NCI-H460 (cell line): ENCODE measurements at regions not wholly inside any gene's neighbourhood (a gene's known extent, or its start where the extent isn't known, plus 50 kb on each side); places are given as distances from the start of the nearest gene placed in this dataset.
A peak's percentile ranks its signal among the peaks of the same experiment; 100 is the strongest.

Experiments
- DNase-seq: peaks from one replicate; pipeline ENCODE4 v3.0.0-alpha.2; 2016; ENCODE audit warnings: low read depth; ENCODE audit errors: extremely low read depth
- small RNA-seq, 2 experiments: library from RNA; depleted of rRNA; stranded (forward); fragments of <200 nt; gene quantifications; one replicate each; pipeline ENCODE3, GENCODE V24; 2014

DNA sequence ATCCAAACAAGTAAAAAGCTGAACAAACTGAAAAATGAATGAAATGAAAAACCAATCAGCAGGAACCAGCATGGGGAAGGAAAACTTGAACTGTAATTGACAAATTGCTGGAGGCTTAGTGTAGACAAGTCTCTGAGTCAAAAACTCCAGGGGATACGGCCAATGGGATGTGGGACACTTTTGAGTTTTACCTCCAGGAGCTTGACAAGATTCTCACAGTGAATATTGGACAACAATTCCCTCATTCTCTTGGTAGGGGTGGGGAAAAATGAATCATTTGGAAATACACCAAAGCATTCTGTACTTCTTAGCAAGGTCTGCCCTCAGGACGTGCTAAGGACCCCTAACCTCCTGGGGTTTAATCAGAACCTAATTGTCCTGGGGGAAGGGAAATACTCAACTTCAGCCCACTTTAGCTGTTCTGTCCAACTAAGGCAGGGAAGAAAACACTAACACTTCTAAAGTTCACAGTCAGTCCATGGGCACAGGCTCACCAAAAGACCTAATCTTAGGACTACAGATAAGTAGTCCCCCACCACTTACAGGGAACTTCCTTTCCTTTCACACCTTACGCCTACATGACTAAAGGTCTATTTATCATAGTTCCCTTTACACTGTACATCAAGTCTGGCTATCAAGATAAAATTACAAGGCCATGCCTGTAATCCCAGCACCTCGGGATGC is 60.7 kb upstream of the CDC42BPA start:
- no peak for DNase-seq

DNA sequence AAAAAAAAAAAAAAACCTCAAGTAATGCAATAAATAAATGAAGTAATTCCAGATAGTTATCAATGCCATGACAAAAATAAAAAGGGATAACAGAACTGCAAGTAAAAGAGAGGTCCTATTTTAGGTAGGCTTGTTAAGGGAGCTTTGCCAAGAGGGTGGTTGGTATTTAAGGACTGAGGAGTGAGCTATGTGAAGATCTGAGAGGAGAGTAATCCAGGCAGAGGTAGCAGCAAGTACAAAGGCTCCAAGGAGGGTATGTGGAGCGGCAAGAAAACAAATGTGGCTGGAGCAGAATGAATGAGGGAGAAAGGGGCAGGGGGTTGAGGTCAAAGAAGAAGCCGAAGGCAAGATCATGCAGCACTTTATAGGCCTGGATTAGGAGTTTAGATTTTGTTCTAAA is 59.9 kb upstream of the CDC42BPA start:
- no peak for DNase-seq

DNA sequence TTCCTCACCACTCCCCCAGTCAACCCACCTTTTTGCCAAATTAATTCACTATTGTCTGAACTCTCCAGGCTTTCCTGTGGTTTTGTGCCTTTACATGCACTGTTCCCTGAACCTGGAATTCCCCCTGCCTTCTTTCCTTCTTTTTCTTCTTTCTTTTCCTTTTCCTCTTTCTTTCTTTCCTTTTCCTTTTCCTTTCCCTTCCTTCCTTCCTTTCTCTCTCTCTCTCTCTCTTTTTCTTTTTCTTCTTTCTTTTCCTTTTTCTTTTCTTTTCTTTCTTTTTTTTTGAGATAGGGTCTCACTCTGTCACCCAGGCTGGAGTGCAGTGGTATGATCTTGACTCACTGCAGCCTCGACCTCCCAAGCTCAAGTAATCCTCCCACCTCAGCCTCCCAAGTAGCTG is 56.6 kb upstream of the CDC42BPA start:
- DNase-seq = no peak

DNA sequence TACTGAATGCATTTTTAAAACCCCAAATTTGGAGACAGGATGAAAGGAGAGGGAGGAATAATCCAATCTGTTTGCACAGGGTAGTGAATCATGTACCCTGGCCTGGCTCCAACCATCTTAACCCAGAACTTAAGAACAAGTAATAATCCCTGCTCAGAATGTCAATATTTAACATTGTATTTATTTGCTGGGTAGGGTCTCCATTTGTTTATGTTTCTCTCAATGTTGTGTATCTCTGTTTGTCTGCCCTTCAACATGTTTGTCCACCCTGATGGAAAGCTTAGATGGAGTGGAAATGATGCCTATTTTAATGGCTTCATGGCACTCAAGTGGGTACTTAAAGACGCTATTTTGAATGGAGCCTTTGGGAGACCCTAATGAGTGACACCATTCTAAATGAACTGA is 54.4 kb upstream of the CDC42BPA start:
- peak; percentile 26 for DNase-seq

DNA sequence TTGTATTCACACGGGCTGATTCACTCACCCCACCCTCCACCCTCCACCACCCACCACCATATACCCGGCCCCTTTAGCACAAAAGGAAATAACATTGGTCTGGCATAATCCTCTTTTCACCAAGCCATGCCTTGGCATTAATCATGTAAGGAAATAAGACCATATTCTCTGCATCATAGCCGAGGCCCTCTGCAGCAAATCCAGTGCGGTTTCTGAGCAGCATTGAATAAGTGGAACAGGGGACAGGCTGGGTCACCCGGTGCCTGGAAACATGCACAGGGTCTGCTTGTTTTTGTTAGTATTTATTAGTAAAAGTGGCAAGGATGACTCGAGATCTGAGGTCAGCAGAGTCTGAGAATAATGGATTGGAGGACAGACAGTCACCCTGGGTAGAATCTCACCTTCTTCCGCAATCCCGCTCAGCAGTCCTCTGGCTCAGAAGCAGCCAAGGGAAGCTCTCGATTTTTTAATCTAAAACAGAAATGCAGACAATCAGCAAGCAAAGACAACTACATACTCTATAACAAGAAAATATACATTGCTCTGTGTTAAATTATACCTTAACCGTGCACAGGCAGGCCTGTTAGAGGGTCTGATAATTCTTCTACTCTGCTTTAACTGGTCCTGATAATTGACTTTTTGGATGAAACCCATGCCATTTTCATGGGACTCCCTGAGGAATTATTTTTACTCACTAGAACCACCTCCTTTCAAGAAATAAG is 52.4 kb upstream of the CDC42BPA start:
- peak; percentile 72 for DNase-seq

DNA sequence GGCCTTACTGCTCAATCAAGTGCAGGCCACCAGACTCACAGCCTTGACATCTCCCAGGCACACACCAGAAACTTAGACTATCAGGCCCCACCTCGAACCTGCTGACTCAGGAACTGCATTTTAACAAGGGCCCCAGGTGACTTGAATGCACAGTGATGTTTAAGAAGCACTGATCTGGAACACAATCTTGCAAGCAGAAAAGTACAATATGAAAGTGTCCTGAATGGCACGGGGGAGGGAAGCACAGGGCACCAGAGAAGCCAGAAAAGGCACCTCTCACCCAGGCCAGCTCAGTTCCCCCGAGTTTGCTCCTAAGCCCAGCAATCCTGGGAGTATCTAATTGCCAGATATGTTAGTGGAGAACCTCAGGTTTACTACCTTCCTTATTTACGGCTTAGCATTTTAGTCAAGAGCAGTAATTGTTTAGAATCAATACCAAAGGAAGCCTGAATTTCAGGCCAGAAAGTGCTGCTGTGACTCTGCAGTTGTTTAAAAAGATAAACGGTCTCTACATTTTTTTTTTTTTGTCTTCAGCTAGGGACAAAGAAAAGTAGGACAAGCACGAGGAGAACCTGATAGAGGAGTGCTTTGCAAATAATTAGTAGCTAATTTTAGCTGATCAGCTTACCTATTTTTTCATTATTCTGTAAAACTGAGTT is 50.9 kb upstream of the CDC42BPA start:
- no peak for DNase-seq

Small RNA genes lying in the stretch of these regions (small RNA-seq; reads per million reads assigned to genes)
- gene AL451054.2 = 0 reads per million in 2 experiments
- gene BTF3P9 = 0 reads per million in 2 experiments
